ENCODE measurements at regions not wholly inside any gene's neighbourhood (a gene's known extent, or its start where the extent isn't known, plus 50 kb on each side); places are given as distances from the start of the nearest gene placed in this dataset.

GRCh38 chr17:77319211-77320043 is 178.7 kb downstream of the SEC14L1 start:
- TF ChIP-seq MEIS1 (CRISPR knock-in tag; IDR thresholded peaks at IDR 0.05; ENCODE audit: borderline replicate concordance): no peak
- no peak for TF ChIP-seq ZNF654 (tag by site-specific recombination; IDR thresholded peaks at IDR 0.05; ENCODE audit: low read depth)
- no peak for TF ChIP-seq CTCF (tag by site-specific recombination; IDR thresholded peaks at IDR 0.05)
- no peak for TF ChIP-seq ZNF777 (tag by site-specific recombination; IDR thresholded peaks at IDR 0.05; ENCODE audit: borderline replicate concordance)
- 0 out of 2 replicates have a peak, but pooled peaks have one; percentile 18 for TF ChIP-seq ZNF600 (tag by site-specific recombination; IDR thresholded peaks at IDR 0.05)
